ENCODE measurements at regions not wholly inside any gene's neighbourhood (a gene's known extent, or its start where the extent isn't known, plus 50 kb on each side); places are given as distances from the start of the nearest gene placed in this dataset.

DNA sequence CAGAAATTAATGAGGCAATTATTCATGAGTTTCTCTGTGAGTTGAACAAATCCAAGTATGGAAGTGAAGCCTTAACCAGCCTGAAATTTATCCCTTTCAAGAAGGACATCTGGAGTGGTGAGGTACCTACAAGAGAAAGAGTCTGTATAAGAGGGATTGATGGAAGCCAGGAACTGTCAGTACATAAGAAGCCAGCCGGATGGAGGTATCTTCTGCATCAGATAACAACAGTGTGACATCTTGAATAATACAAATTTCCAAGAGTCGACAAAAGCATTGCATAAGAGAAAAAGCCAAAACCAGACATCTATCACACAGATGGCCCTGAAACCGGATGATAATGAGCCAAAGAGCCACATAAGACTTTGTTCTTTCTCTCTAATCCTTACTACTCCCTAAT lies 781.2 kb downstream of the FLRT2 start:
- DNase-seq (ENCODE audit: low read depth, low spot score) (no peak), ATAC-seq (no peak), FAIRE-seq (no peak)
- ChIA-PET POLR2A (no interaction called here), SMC1A (ENCODE audit: uncharacterized antibody, unreplicated experiment) (no interaction called here), RAD21 (ENCODE audit: unreplicated experiment) (no interaction called here), CTCF (no interaction called here)
- 13% methylated on average over 3 of the region's 3 CpGs for WGBS (ENCODE audit: insufficient coverage, insufficient replicate concordance, low lambda C conversion rate, missing lambda C conversion rate)
- Histone ChIP-seq H3K27me3 (replicated peaks in 1 of 2; ENCODE audit: control insufficient read depth in 2 of 2, insufficient read depth in 2 of 2, low read length in 1 of 2) (no peaks in the 10 kb centered on the region), H3K27ac (ENCODE audit: control insufficient read depth, insufficient read depth) (no peak overlapping the region), H3K9me3 (replicated peaks; ENCODE audit: control insufficient read depth, insufficient read depth, low read length) (no peaks in the 10 kb centered on the region), H3K4me1 (ENCODE audit: control insufficient read depth, insufficient read depth, low read length) (no peaks in the 10 kb centered on the region), H2AFZ (ENCODE audit: control insufficient read depth, low read depth, low read length) (no peak overlapping the region), H3K79me2 (ENCODE audit: control insufficient read depth, insufficient read depth, low read length) (no peaks in the 10 kb centered on the region), H3K4me3 (no peak overlapping the region), H4K20me1 (ENCODE audit: control insufficient read depth, insufficient read depth) (no peaks in the 10 kb centered on the region), H3K4me2 (ENCODE audit: control insufficient read depth, insufficient read depth) (no peak overlapping the region), H3K9ac (ENCODE audit: control insufficient read depth, insufficient read depth, low read length) (no peak overlapping the region), H3K36me3 (ENCODE audit: control insufficient read depth in 2 of 2, insufficient read depth in 2 of 2, low read length in 1 of 2) (no peaks in the 10 kb centered on the region)
- no peak for TF ChIP-seq NR2F1 (conservative IDR thresholded peaks at IDR 0.05)
- TF ChIP-seq DPF2 (IDR thresholded peaks at IDR 0.05) = no peak
- TF ChIP-seq YY1 (IDR thresholded peaks at IDR 0.05; ENCODE audit: low read depth, low read length) = no peak
- TF ChIP-seq FOXK2 (IDR thresholded peaks at IDR 0.05) = no peak
- TF ChIP-seq, protein P1, sequence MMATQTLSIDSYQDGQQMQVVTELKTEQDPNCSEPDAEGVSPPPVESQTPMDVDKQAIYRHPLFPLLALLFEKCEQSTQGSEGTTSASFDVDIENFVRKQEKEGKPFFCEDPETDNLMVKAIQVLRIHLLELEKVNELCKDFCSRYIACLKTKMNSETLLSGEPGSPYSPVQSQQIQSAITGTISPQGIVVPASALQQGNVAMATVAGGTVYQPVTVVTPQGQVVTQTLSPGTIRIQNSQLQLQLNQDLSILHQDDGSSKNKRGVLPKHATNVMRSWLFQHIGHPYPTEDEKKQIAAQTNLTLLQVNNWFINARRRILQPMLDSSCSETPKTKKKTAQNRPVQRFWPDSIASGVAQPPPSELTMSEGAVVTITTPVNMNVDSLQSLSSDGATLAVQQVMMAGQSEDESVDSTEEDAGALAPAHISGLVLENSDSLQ (IDR thresholded peaks at IDR 0.05) = no peak
- TF ChIP-seq, protein P2, sequence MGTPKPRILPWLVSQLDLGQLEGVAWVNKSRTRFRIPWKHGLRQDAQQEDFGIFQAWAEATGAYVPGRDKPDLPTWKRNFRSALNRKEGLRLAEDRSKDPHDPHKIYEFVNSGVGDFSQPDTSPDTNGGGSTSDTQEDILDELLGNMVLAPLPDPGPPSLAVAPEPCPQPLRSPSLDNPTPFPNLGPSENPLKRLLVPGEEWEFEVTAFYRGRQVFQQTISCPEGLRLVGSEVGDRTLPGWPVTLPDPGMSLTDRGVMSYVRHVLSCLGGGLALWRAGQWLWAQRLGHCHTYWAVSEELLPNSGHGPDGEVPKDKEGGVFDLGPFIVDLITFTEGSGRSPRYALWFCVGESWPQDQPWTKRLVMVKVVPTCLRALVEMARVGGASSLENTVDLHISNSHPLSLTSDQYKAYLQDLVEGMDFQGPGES (IDR thresholded peaks at IDR 0.05) = no peak
- no peak for TF ChIP-seq GABPA (IDR thresholded peaks at IDR 0.05; ENCODE audit: low read depth)
- TF ChIP-seq, protein P3, sequence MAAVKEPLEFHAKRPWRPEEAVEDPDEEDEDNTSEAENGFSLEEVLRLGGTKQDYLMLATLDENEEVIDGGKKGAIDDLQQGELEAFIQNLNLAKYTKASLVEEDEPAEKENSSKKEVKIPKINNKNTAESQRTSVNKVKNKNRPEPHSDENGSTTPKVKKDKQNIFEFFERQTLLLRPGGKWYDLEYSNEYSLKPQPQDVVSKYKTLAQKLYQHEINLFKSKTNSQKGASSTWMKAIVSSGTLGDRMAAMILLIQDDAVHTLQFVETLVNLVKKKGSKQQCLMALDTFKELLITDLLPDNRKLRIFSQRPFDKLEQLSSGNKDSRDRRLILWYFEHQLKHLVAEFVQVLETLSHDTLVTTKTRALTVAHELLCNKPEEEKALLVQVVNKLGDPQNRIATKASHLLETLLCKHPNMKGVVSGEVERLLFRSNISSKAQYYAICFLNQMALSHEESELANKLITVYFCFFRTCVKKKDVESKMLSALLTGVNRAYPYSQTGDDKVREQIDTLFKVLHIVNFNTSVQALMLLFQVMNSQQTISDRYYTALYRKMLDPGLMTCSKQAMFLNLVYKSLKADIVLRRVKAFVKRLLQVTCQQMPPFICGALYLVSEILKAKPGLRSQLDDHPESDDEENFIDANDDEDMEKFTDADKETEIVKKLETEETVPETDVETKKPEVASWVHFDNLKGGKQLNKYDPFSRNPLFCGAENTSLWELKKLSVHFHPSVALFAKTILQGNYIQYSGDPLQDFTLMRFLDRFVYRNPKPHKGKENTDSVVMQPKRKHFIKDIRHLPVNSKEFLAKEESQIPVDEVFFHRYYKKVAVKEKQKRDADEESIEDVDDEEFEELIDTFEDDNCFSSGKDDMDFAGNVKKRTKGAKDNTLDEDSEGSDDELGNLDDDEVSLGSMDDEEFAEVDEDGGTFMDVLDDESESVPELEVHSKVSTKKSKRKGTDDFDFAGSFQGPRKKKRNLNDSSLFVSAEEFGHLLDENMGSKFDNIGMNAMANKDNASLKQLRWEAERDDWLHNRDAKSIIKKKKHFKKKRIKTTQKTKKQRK (IDR thresholded peaks at IDR 0.05; ENCODE audit: low read depth, low read length) = no peak
- no peak for TF ChIP-seq KAT2A (conservative IDR thresholded peaks at IDR 0.05; ENCODE audit: control insufficient read depth, low read depth, low read length)
- TF ChIP-seq CBFB (IDR thresholded peaks at IDR 0.05; ENCODE audit: low read depth) = no peak
- TF ChIP-seq, protein P4, sequence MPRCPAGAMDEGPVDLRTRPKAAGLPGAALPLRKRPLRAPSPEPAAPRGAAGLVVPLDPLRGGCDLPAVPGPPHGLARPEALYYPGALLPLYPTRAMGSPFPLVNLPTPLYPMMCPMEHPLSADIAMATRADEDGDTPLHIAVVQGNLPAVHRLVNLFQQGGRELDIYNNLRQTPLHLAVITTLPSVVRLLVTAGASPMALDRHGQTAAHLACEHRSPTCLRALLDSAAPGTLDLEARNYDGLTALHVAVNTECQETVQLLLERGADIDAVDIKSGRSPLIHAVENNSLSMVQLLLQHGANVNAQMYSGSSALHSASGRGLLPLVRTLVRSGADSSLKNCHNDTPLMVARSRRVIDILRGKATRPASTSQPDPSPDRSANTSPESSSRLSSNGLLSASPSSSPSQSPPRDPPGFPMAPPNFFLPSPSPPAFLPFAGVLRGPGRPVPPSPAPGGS (IDR thresholded peaks at IDR 0.05; ENCODE audit: borderline replicate concordance, insufficient read depth, low read depth, low read length, poor library complexity, severe bottlenecking) = no peak
- TF ChIP-seq, protein P5, sequence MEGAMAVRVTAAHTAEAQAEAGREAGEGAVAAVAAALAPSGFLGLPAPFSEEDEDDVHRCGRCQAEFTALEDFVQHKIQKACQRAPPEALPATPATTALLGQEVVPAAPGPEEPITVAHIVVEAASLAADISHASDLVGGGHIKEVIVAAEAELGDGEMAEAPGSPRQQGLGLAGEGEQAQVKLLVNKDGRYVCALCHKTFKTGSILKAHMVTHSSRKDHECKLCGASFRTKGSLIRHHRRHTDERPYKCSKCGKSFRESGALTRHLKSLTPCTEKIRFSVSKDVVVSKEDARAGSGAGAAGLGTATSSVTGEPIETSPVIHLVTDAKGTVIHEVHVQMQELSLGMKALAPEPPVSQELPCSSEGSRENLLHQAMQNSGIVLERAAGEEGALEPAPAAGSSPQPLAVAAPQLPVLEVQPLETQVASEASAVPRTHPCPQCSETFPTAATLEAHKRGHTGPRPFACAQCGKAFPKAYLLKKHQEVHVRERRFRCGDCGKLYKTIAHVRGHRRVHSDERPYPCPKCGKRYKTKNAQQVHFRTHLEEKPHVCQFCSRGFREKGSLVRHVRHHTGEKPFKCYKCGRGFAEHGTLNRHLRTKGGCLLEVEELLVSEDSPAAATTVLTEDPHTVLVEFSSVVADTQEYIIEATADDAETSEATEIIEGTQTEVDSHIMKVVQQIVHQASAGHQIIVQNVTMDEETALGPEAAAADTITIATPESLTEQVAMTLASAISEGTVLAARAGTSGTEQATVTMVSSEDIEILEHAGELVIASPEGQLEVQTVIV (IDR thresholded peaks at IDR 0.05; ENCODE audit: borderline replicate concordance, partially characterized antibody) = no peak
- TF ChIP-seq NFYB (IDR thresholded peaks at IDR 0.05; ENCODE audit: insufficient read depth, low read depth, low read length) = no peak
- intact Hi-C loops (cut with micrococcal nuclease; ENCODE audit: unreplicated experiment) = no loop called here
- no TSS peak for BruUV-seq (replicated peaks)
- in situ Hi-C loops (cut with MboI) = no loop called here
